ENCODE measurements at regions not wholly inside any gene's neighbourhood (a gene's known extent, or its start where the extent isn't known, plus 50 kb on each side); places are given as distances from the start of the nearest gene placed in this dataset.

GRCh38 chr1:168372861-168373371, 92.2 kb downstream of the TBX19 start:
- TF ChIP-seq GATA3 (IDR thresholded peaks at IDR 0.05; ENCODE audit: low read depth, low read length) (no peak), GATA2 (IDR thresholded peaks at IDR 0.05; ENCODE audit: low read depth, low read length) (no peak)

- no peak for TF ChIP-seq GATA3 (IDR thresholded peaks at IDR 0.05; ENCODE audit: low read depth, low read length)
- no peak for TF ChIP-seq GATA2 (IDR thresholded peaks at IDR 0.05; ENCODE audit: low read depth, low read length)
These were observed 91.6 kb downstream of the TBX19 start for GRCh38 chr1:168372307-168372706.

GRCh38 chr1:168371477-168371876, 90.8 kb downstream of the TBX19 start:
- no peak for TF ChIP-seq GATA3 (IDR thresholded peaks at IDR 0.05; ENCODE audit: low read depth, low read length)
- no peak for TF ChIP-seq GATA2 (IDR thresholded peaks at IDR 0.05; ENCODE audit: low read depth, low read length)

GRCh38 chr1:168370586-168370985, 89.9 kb downstream of the TBX19 start:
- TF ChIP-seq GATA2 (IDR thresholded peaks at IDR 0.05; ENCODE audit: low read depth, low read length) (no peak), GATA3 (IDR thresholded peaks at IDR 0.05; ENCODE audit: low read depth, low read length) (no peak)

- TF ChIP-seq GATA2 (IDR thresholded peaks at IDR 0.05; ENCODE audit: low read depth, low read length) = no peak
- no peak for TF ChIP-seq GATA3 (IDR thresholded peaks at IDR 0.05; ENCODE audit: low read depth, low read length)
These were observed 89.0 kb downstream of the TBX19 start for GRCh38 chr1:168369655-168370054.

GRCh38 chr1:168368131-168368530, 87.5 kb downstream of the TBX19 start:
- TF ChIP-seq GATA2 (IDR thresholded peaks at IDR 0.05; ENCODE audit: low read depth, low read length) = no peak
- no peak for TF ChIP-seq GATA3 (IDR thresholded peaks at IDR 0.05; ENCODE audit: low read depth, low read length)

GRCh38 chr1:168365719-168366479, 85.2 kb downstream of the TBX19 start:
- TF ChIP-seq GATA3 (IDR thresholded peaks at IDR 0.05; ENCODE audit: low read depth, low read length) (no peak), GATA2 (IDR thresholded peaks at IDR 0.05; ENCODE audit: low read depth, low read length) (no peak)

Measured in SH-SY5Y (cell line).